Fibroblast of lung (primary cell): ENCODE measurements at regions not wholly inside any gene's neighbourhood (a gene's known extent, or its start where the extent isn't known, plus 50 kb on each side); places are given as distances from the start of the nearest gene placed in this dataset.

Experiments used
- DNase-seq, 2 donors: peaks; one replicate each; pipeline versions ENCODE4 v3.0.0 to v3.0.0-alpha.2; 2010; ENCODE audit warnings: low read depth in 2 of 2
- H2AFZ ChIP-seq: 2 replicates; pipeline ENCODE4 v1.5.1; 2012; ENCODE audit warnings: low read length, control low read depth, inconsistent platforms
- H3K27ac ChIP-seq: 2 replicates; pipeline ENCODE4 v1.5.1; 2011; ENCODE audit warnings: low read length, control low read depth; ENCODE audit not compliant: insufficient read depth
- H3K27me3 ChIP-seq: 2 replicates; pipeline ENCODE4 v1.5.1; 2011; ENCODE audit warnings: mild to moderate bottlenecking, low read length; ENCODE audit not compliant: control insufficient read depth, insufficient read depth
- H3K36me3 ChIP-seq: 2 replicates; pipeline ENCODE4 v1.5.1; 2011; ENCODE audit warnings: low read length; ENCODE audit not compliant: control insufficient read depth, insufficient read depth
- H3K4me1 ChIP-seq: 2 replicates; pipeline ENCODE4 v1.5.1; 2011; ENCODE audit warnings: low read length; ENCODE audit not compliant: control insufficient read depth, insufficient read depth; ENCODE audit errors: extremely low read depth
- H3K4me2 ChIP-seq: 2 replicates; pipeline ENCODE4 v1.5.1; 2011; ENCODE audit warnings: low read length, control low read depth; ENCODE audit not compliant: insufficient read depth; ENCODE audit errors: extremely low read depth
- H3K4me3 ChIP-seq, 4 experiments: fragments of 200-600 bp in 1 of 4; sonication (generic) in 1 of 4; replicated peaks in 1 of 4; 2 replicates each; pipeline ENCODE4 v1.5.1; 2011 to 2016; ENCODE audit warnings: low read length in 4 of 4, low read depth in 3 of 4, mild to moderate bottlenecking in 3 of 4, control low read depth in 2 of 4, inconsistent platforms in 1 of 4, mixed read lengths in 1 of 4; ENCODE audit not compliant: insufficient read depth in 1 of 4; ENCODE audit errors: control extremely low read depth in 1 of 4
- H3K79me2 ChIP-seq: 2 replicates; pipeline ENCODE4 v1.5.1; 2012; ENCODE audit warnings: mild to moderate bottlenecking, low read length, inconsistent platforms; ENCODE audit not compliant: control insufficient read depth, insufficient read depth
- H3K9ac ChIP-seq: 2 replicates; pipeline ENCODE4 v1.5.1; 2011; ENCODE audit warnings: mild to moderate bottlenecking, low read length, control low read depth; ENCODE audit not compliant: insufficient read depth
- H3K9me3 ChIP-seq: 2 replicates; pipeline ENCODE4 v1.5.1; 2012; ENCODE audit warnings: low read depth, low read length; ENCODE audit not compliant: control insufficient read depth, insufficient read depth
- H4K20me1 ChIP-seq: 2 replicates; pipeline ENCODE4 v1.5.1; 2011; ENCODE audit warnings: low read length; ENCODE audit not compliant: control insufficient read depth, insufficient read depth; ENCODE audit errors: extremely low read depth
- CTCF ChIP-seq, 2 donors: IDR thresholded peaks in 1 of 2; conservative IDR thresholded peaks in 1 of 2; 1 replicate in 1 of 2; 2 replicates in 1 of 2; pipeline ENCODE4 v1.5.1; 2011 to 2012; ENCODE audit warnings: low read length in 2 of 2, control low read depth in 1 of 2, inconsistent platforms in 1 of 2, low read depth in 1 of 2, mild to moderate bottlenecking in 1 of 2
- EZH2 ChIP-seq: IDR thresholded peaks from 2 replicates; pipeline ENCODE4 v1.5.1; 2012; ENCODE audit warnings: low read length, control low read depth, mild to moderate bottlenecking; ENCODE audit errors: missing control alignments

DNA sequence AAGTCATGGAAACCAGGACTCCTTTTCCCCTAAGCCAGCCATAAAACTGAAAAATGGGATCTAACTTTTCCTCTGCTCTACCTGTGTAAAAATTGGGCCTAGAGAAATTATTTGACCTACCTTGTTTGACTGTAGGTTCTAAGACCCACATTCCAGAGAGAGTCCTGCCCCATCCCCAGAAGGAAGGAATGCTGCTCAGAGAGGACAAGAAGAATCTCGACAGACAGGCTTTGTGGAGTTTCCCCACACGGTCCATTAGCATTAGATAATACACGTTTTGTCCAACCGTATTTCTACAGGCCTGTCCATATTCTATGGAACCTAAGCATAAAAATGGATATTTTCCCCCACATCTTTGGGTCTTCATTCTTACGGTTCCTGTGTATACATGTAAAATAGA is 403.3 kb downstream of the METTL4 start:
- Histone ChIP-seq H3K4me2 (no peak overlapping the region), H3K4me1 (no peaks in the 10 kb centered on the region), H3K4me3 (no peak overlapping the region), H2AFZ (no peak overlapping the region), H3K36me3 (no peaks in the 10 kb centered on the region), H3K27ac (no peak overlapping the region), H3K27me3 (no peaks in the 10 kb centered on the region), H3K9ac (no peak overlapping the region), H3K9me3 (no peaks in the 10 kb centered on the region), H4K20me1 (no peaks in the 10 kb centered on the region), H3K79me2 (no peaks in the 10 kb centered on the region)
- no peak for DNase-seq
- TF ChIP-seq CTCF (conservative IDR thresholded peaks at IDR 0.05 in 1 of 2, IDR thresholded peaks at IDR 0.05 in 1 of 2; ENCODE audit: low read depth in 1 of 2, low read length in 2 of 2), result no peak
- TF ChIP-seq EZH2, result no peak

- no peak overlapping the region for H3K9ac ChIP-seq
- H2AFZ ChIP-seq, result no peak overlapping the region
- H3K4me2 ChIP-seq, result no peak overlapping the region
- H3K4me3 ChIP-seq, result no peak overlapping the region
- no peak overlapping the region for H3K27ac ChIP-seq
- no peak for TF ChIP-seq CTCF (conservative IDR thresholded peaks at IDR 0.05 in 1 of 2, IDR thresholded peaks at IDR 0.05 in 1 of 2; ENCODE audit: low read depth in 1 of 2, low read length in 2 of 2)
- no peak for TF ChIP-seq EZH2
- no peaks in the 10 kb centered on the region for H3K27me3 ChIP-seq
- DNase-seq, result peak in 1 of 2 donors; percentile 2
- H3K36me3 ChIP-seq, result no peaks in the 10 kb centered on the region
- no peaks in the 10 kb centered on the region for H3K9me3 ChIP-seq
- no peaks in the 10 kb centered on the region for H4K20me1 ChIP-seq
- H3K4me1 ChIP-seq, result no peaks in the 10 kb centered on the region
- no peaks in the 10 kb centered on the region for H3K79me2 ChIP-seq
Measured at GRCh38 chr18:2169656-2170055, 401.6 kb downstream of the METTL4 start.

- Histone ChIP-seq H3K4me1 (no peaks in the 10 kb centered on the region), H3K36me3 (no peaks in the 10 kb centered on the region), H4K20me1 (no peaks in the 10 kb centered on the region), H2AFZ (no peak overlapping the region), H3K27me3 (no peaks in the 10 kb centered on the region), H3K9me3 (no peaks in the 10 kb centered on the region), H3K4me2 (no peak overlapping the region), H3K4me3 (no peak overlapping the region), H3K27ac (no peak overlapping the region), H3K79me2 (no peaks in the 10 kb centered on the region), H3K9ac (no peak overlapping the region)
- TF ChIP-seq EZH2, result no peak
- no peak for DNase-seq
Measured at GRCh38 chr18:2171840-2172625, 399.3 kb downstream of the METTL4 start.
